ENCODE measurements at regions not wholly inside any gene's neighbourhood (a gene's known extent, or its start where the extent isn't known, plus 50 kb on each side); places are given as distances from the start of the nearest gene placed in this dataset.

DNA sequence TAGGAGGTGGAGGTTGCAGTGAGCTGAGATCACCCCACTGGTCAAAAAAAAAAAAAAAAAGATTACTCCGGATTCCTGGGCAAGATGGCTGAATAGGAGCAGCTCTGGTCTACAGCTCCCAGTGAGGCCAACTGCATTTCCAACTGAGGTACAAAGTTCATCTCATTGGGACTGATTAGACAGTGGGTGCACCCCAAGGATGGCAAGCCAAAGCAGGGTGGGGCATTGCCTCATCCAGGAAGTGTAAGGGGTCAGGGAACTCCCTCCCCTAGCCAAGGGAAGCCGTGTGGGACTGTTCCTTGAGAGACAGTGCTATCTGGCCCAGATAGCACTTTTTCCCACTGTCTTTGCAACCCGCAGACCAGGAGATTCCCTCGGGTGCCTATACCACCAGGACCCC is 70.7 kb downstream of the CARTPT start:
- no peak for TF ChIP-seq CTCF (IDR thresholded peaks at IDR 0.05; ENCODE audit: insufficient read depth, low read length, poor library complexity, severe bottlenecking)
- no peak for TF ChIP-seq EZH2phosphoT487 (conservative IDR thresholded peaks at IDR 0.05; ENCODE audit: low read length)

All from SU-DHL-6 (cell line).